D721Med (cell line): ENCODE measurements at regions not wholly inside any gene's neighbourhood (a gene's known extent, or its start where the extent isn't known, plus 50 kb on each side); places are given as distances from the start of the nearest gene placed in this dataset.

Source experiments
- DNase-seq: peaks from one replicate; pipeline ENCODE4 v3.0.0; 2011; ENCODE audit warnings: low spot score; ENCODE audit not compliant: insufficient read length
- FAIRE-seq: peaks from 2 replicates; lab custom pipeline; 2011; peaks lifted over from hg19 to GRCh38; lab: Jason Lieb, UNC
- CTCF ChIP-seq: IDR thresholded peaks from 2 replicates; pipeline ENCODE4 v1.5.1; 2012; ENCODE audit warnings: mild to moderate bottlenecking, control low read depth; ENCODE audit not compliant: insufficient read depth; ENCODE audit errors: missing control alignments

- no peak for FAIRE-seq
Measured at GRCh38 chr7:81167934-81168333, 249.1 kb upstream of the SEMA3C start.

DNA sequence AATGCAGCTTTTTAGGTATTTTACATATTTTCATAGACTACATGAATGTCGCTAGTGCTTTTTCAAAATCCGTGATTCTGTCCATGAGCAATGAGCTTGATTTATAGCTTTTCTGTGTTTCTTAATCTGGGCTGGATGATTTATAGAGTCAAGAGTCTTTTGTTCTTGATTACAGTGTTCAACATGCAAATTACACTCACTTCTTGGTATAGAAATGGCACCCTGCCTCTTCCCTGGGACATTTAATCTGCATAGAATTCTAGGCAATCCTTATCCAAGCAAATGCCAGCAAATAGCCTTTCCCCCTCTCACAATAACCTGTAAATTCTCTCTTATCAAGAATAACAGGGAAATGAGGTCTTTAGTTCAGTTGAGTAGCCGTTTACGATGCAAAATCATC is 246.2 kb upstream of the SEMA3C start:
- FAIRE-seq = no peak
- TF ChIP-seq CTCF = no peak
- no peak for DNase-seq

More at GRCh38 chr7:81167934-81168333, 249.1 kb upstream of the SEMA3C start:
- no peak for TF ChIP-seq CTCF
- no peak for DNase-seq

- FAIRE-seq (no peak), DNase-seq (no peak)
- TF ChIP-seq CTCF = no peak
Measured at GRCh38 chr7:81162771-81163525, 244.1 kb upstream of the SEMA3C start.

DNA sequence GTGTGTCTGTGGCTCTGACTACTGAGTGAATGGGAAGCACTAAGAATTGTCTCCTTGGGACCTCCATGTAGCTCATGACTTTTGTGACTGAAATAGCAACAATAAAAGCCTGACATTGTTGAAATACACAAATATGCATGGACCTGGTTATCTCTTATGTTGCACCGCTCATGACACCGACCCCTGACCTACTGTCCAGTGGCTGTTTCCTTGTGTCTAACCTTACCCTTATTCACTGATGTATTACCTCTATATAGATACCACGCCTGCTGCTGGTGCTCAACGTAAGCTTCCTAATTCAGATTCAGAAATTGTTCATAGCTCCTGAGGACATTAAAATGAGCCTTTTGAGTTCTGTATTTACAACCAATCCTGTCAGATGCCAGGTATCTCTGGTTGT is 243.4 kb upstream of the SEMA3C start:
- FAIRE-seq (no peak), DNase-seq (no peak)
- TF ChIP-seq CTCF = no peak

DNA sequence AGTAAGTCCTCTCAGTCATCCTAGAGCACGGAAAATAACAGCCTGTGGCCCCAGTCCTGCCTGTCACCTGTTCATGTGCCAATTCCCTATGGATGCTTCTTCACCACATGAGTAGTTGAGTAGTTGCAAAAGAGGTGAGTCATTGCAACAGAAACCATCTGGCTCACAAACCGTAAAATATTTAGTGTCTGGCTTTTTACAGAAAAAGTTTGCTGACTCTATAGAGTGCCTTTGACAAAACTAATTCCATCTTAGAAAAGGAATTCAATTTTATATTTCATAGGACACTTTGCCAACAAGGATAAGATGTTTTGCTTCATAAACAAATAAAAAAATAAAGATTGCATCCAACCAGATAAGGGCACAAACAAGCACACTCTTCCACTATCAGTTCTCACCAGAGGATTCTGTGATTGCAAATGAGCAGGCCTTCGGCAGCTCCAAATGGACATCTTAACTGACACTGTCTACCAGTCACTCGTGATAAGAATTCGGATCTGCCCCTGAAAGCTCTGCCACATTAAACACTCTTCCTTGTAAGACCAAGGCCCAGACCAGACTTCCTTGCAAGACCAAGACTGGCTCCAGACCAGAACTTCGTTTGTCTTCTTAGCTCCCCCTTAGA is 242.7 kb upstream of the SEMA3C start:
- no peak for DNase-seq
- TF ChIP-seq CTCF = no peak
- FAIRE-seq = no peak

DNA sequence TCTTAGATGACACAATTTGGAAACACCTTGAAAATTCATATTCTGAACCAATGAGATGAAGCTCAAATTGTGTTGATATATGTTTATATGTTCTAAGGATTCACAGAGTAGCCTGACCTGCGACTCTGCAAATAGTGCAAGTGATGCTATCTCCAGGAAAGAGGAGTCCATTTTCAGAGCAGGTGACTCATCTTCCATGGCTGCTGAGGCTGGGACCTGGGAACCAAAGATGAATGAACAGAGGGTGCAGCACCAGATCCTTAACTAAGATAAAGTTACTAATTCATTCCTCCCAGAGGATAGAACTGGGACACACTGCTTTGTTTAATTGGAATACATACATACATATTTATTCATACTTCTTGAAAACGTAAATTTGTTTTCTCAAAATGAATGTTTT is 240.6 kb upstream of the SEMA3C start:
- no peak for TF ChIP-seq CTCF
- FAIRE-seq (no peak), DNase-seq (no peak)

GRCh38 chr7:81158189-81158588 is 239.3 kb upstream of the SEMA3C start:
- DNase-seq (no peak), FAIRE-seq (no peak)
- no peak for TF ChIP-seq CTCF
